SK-N-SH (cell line): ENCODE measurements at regions not wholly inside any gene's neighbourhood (a gene's known extent, or its start where the extent isn't known, plus 50 kb on each side); places are given as distances from the start of the nearest gene placed in this dataset.

ENCODE experiments used
- CTCF ChIA-PET: fragments of 300-600, 350-600 bp; formaldehyde crosslinking; extraction: SDS; loops from one replicate; lab custom pipeline; 2021; lab: Yijun Ruan, JAX
- POLR2A ChIA-PET: fragments of 350-600 bp; sonication (Branson Sonifier 250); formaldehyde crosslinking; extraction: SDS; loops from one replicate; lab custom pipeline; 2020; ENCODE audit warnings: antibody characterized with exemption, inconsistent platforms; lab: Yijun Ruan, JAX
- DNase-seq: peaks from one replicate; pipeline ENCODE4 v3.0.0; 2012
- H2AFZ ChIP-seq: fragments of 200-600 bp; sonication (generic); 2 replicates; pipeline ENCODE4 v1.8.1; 2016; ENCODE audit warnings: antibody characterized with exemption, mild to moderate bottlenecking, low read depth
- H3F3A ChIP-seq: fragments of 200-600 bp; sonication (generic); replicated peaks from 2 replicates; pipeline ENCODE3; 2016; ENCODE audit warnings: antibody characterized with exemption, mild to moderate bottlenecking; ENCODE audit not compliant: insufficient read depth
- H3K27ac ChIP-seq, 2 experiments: fragments of 200-500 bp in 1 of 2; fragments of 200-600 bp in 1 of 2; sonication (Bioruptor generic) in 1 of 2; sonication (generic), shearing (Covaris generic) in 1 of 2; 2 replicates each; pipeline versions ENCODE4 v1.5.1 to v1.6.1; 2014 to 2016; ENCODE audit warnings: low read depth in 2 of 2, inconsistent platforms in 1 of 2, low read length in 1 of 2, mild to moderate bottlenecking in 1 of 2, mixed read lengths in 1 of 2
- H3K27me3 ChIP-seq: fragments of 200-600 bp; sonication (generic), shearing (Covaris generic); 2 replicates; pipeline ENCODE4 v1.6.1; 2016; ENCODE audit warnings: mixed run types; ENCODE audit not compliant: insufficient read depth
- H3K36me3 ChIP-seq, 2 experiments: fragments of 200-500 bp in 1 of 2; fragments of 200-600 bp in 1 of 2; sonication (Bioruptor generic) in 1 of 2; sonication (generic) in 1 of 2; replicated peaks in 1 of 2; 2 replicates each; pipeline versions ENCODE3 to v1.5.1; 2014 to 2016; ENCODE audit warnings: low read length in 1 of 2, mild to moderate bottlenecking in 1 of 2; ENCODE audit not compliant: insufficient read depth in 2 of 2, control insufficient read depth in 1 of 2
- H3K4me1 ChIP-seq, 2 experiments: fragments of 200-500 bp in 1 of 2; fragments of 200-600 bp in 1 of 2; sonication (Bioruptor generic) in 1 of 2; sonication (generic), shearing (Covaris generic) in 1 of 2; 2 replicates each; pipeline versions ENCODE4 v1.5.1 to v1.6.1; 2014 to 2016; ENCODE audit warnings: low read depth in 1 of 2, low read length in 1 of 2, mixed run types in 1 of 2; ENCODE audit not compliant: insufficient read depth in 2 of 2, control insufficient read depth in 1 of 2
- H3K4me2 ChIP-seq: fragments of 200-600 bp; sonication (generic), shearing (Covaris generic); 2 replicates; pipeline ENCODE4 v1.6.1; 2017; ENCODE audit warnings: mixed run types
- H3K4me3 ChIP-seq, 2 experiments: fragments of 200-500 bp in 1 of 2; fragments of 200-600 bp in 1 of 2; sonication (Bioruptor generic) in 1 of 2; sonication (generic), shearing (Covaris generic) in 1 of 2; 2 replicates each; pipeline versions ENCODE4 v1.5.1 to v1.8.1; 2014 to 2016; ENCODE audit warnings: low read depth in 2 of 2, inconsistent platforms in 1 of 2, low read length in 1 of 2, mild to moderate bottlenecking in 1 of 2, mixed read lengths in 1 of 2, moderate library complexity in 1 of 2
- H3K79me2 ChIP-seq: fragments of 200-600 bp; sonication (generic); 2 replicates; pipeline ENCODE4 v1.8.1; 2017; ENCODE audit warnings: mild to moderate bottlenecking; ENCODE audit not compliant: insufficient read depth
- H3K9ac ChIP-seq: fragments of 200-600 bp; sonication (generic); 2 replicates; pipeline ENCODE4 v1.6.1; 2017; ENCODE audit warnings: mixed run types
- H3K9me2 ChIP-seq: fragments of 200-600 bp; sonication (generic); 2 replicates; pipeline ENCODE4 v1.6.1; 2017; ENCODE audit warnings: mixed run types
- H3K9me3 ChIP-seq: fragments of 200-600 bp; sonication (generic); 2 replicates; pipeline ENCODE4 v1.6.1; 2017; ENCODE audit warnings: mixed run types, mild to moderate bottlenecking, moderate library complexity
- H4K20me1 ChIP-seq: fragments of 200-600 bp; sonication (generic); 2 replicates; pipeline ENCODE4 v1.6.1; 2017; ENCODE audit warnings: mild to moderate bottlenecking, mixed run types; ENCODE audit not compliant: insufficient read depth
- CTCF ChIP-seq: fragments of 200-600 bp; sonication (generic); IDR thresholded peaks from 2 replicates; pipeline ENCODE4 v1.6.1; 2017; ENCODE audit warnings: antibody characterized with exemption, mild to moderate bottlenecking, moderate library complexity
- EP300 ChIP-seq, 2 experiments: IDR thresholded peaks; 2 replicates each; pipeline versions ENCODE4 v1.4.0 to v1.6.1; 2012; ENCODE audit warnings: borderline replicate concordance in 1 of 2, low read depth in 1 of 2, low read length in 1 of 2
- EZH2phosphoT487 ChIP-seq: fragments of 200-600 bp; sonication (generic); IDR thresholded peaks from 2 replicates; pipeline ENCODE4 v1.6.1; 2017; ENCODE audit warnings: low read depth, mixed run types, mild to moderate bottlenecking, antibody characterized with exemption, moderate library complexity, borderline replicate concordance
- IRF3 ChIP-seq: fragments of 150-350 bp; IDR thresholded peaks from 2 replicates; pipeline ENCODE4 v1.6.1; 2016; ENCODE audit warnings: mild to moderate bottlenecking, low read depth, low read length
- MEF2A ChIP-seq: IDR thresholded peaks from 2 replicates; pipeline ENCODE4 v1.4.0; 2012; ENCODE audit warnings: low read depth, borderline replicate concordance
- MXI1 ChIP-seq: IDR thresholded peaks from 2 replicates; pipeline ENCODE4 v1.6.1; 2012; ENCODE audit warnings: mild to moderate bottlenecking, low read depth, low read length, improper control_type of control experiment
- NFIC ChIP-seq: IDR thresholded peaks from 2 replicates; pipeline ENCODE4 v1.4.0; 2012; ENCODE audit warnings: borderline replicate concordance
- RAD21 ChIP-seq: IDR thresholded peaks from 2 replicates; pipeline ENCODE4 v1.6.1; 2012; ENCODE audit warnings: mild to moderate bottlenecking, low read length
- RCOR1 ChIP-seq: fragments of 150-350 bp; IDR thresholded peaks from 2 replicates; pipeline ENCODE4 v1.6.1; 2017; ENCODE audit warnings: antibody characterized with exemption, low read length
- REST ChIP-seq: IDR thresholded peaks from 2 replicates; pipeline ENCODE4 v1.6.1; 2012; ENCODE audit warnings: mild to moderate bottlenecking, low read depth, low read length, moderate library complexity
- RFX5 ChIP-seq: IDR thresholded peaks from 2 replicates; pipeline ENCODE4 v1.6.1; 2012; ENCODE audit warnings: mild to moderate bottlenecking, improper control_type of control experiment, low read length
- SIN3A ChIP-seq: IDR thresholded peaks from 2 replicates; pipeline ENCODE4 v1.6.1; 2012; ENCODE audit warnings: low read depth, mild to moderate bottlenecking, low read length, moderate library complexity, borderline replicate concordance
- TAF1 ChIP-seq: IDR thresholded peaks from 2 replicates; pipeline ENCODE4 v1.6.1; 2012; ENCODE audit warnings: low read depth, mild to moderate bottlenecking, low read length, moderate library complexity, borderline replicate concordance
- TCF12 ChIP-seq: IDR thresholded peaks from 2 replicates; pipeline ENCODE4 v1.4.0; 2012
- YY1 ChIP-seq: IDR thresholded peaks from 2 replicates; pipeline ENCODE4 v1.4.0; 2012; ENCODE audit warnings: low read depth, mild to moderate bottlenecking
- WGBS: methylation state at CpG from one replicate; pipeline ENCODE4 v1.1.6; 2017; ENCODE audit warnings: low lambda C conversion rate; 5-methylcytosine and 5-hydroxymethylcytosine counted together

GRCh38 chr1:36608272-36608671, 125.6 kb upstream of the CSF3R start:
- Histone ChIP-seq H3K4me1 (no peaks in the 10 kb centered on the region), H3K9ac (no peak overlapping the region), H3F3A (no peaks in the 10 kb centered on the region), H4K20me1 (no peaks in the 10 kb centered on the region), H3K9me2 (no peaks in the 10 kb centered on the region), H3K36me3 (no peaks in the 10 kb centered on the region), H3K79me2 (no peaks in the 10 kb centered on the region), H3K4me2 (no peak overlapping the region), H3K27me3 (no peaks in the 10 kb centered on the region), H3K27ac (no peak overlapping the region), H3K9me3 (no peaks in the 10 kb centered on the region), H3K4me3 (no peak overlapping the region), H2AFZ (no peak overlapping the region)
- 22% methylated on average over 1 of the region's 1 CpG for WGBS
- TF ChIP-seq EP300 (IDR thresholded peaks at IDR 0.05; ENCODE audit: borderline replicate concordance in 1 of 2, low read depth in 1 of 2, low read length in 1 of 2) (no peak), TAF1 (no peak), IRF3 (no peak), MEF2A (no peak), NFIC (no peak), EZH2phosphoT487 (no peak), YY1 (no peak), CTCF (no peak), REST (no peak), RAD21 (no peak), TCF12 (no peak), RCOR1 (no peak), RFX5 (no peak), MXI1 (no peak), SIN3A (no peak)
- ChIA-PET CTCF (interaction anchor here (0.7 to 3.6 kb wide), 15 partner anchors 10 to 826 kb away, joined by 3 to 33 read pairs (median 5); no protein-coding TSS in a partner anchor), POLR2A (no interaction called here)
- DNase-seq: no peak
